ENCODE measurements at regions not wholly inside any gene's neighbourhood (a gene's known extent, or its start where the extent isn't known, plus 50 kb on each side); places are given as distances from the start of the nearest gene placed in this dataset.

- no peak overlapping the region for H3K4me3 ChIP-seq (ENCODE audit: low read depth, low read length)
- DNase-seq (ENCODE audit: low read depth), result no peak
- no peak for TF ChIP-seq CTCF (conservative IDR thresholded peaks at IDR 0.05; ENCODE audit: low read depth, low read length)
Measured at GRCh38 chr16:64702415-64702814, 419.4 kb downstream of the CDH11 start.

GRCh38 chr16:64700628-64701027 is 421.2 kb downstream of the CDH11 start:
- DNase-seq (ENCODE audit: low read depth), result no peak
- H3K4me3 ChIP-seq (ENCODE audit: low read depth, low read length), result no peak overlapping the region
- no peak for TF ChIP-seq CTCF (conservative IDR thresholded peaks at IDR 0.05; ENCODE audit: low read depth, low read length)

- H3K4me3 ChIP-seq (ENCODE audit: low read depth, low read length), result no peak overlapping the region
- no peak for TF ChIP-seq CTCF (conservative IDR thresholded peaks at IDR 0.05; ENCODE audit: low read depth, low read length)
- no peak for DNase-seq (ENCODE audit: low read depth)
Measured at GRCh38 chr16:64696866-64697265, 425.0 kb downstream of the CDH11 start.

GRCh38 chr16:64695684-64696083 is 426.2 kb downstream of the CDH11 start:
- no peak overlapping the region for H3K4me3 ChIP-seq (ENCODE audit: low read depth, low read length)
- no peak for DNase-seq (ENCODE audit: low read depth)
- no peak for TF ChIP-seq CTCF (conservative IDR thresholded peaks at IDR 0.05; ENCODE audit: low read depth, low read length)

GRCh38 chr16:64693946-64694345 is 427.9 kb downstream of the CDH11 start:
- no peak for TF ChIP-seq CTCF (conservative IDR thresholded peaks at IDR 0.05; ENCODE audit: low read depth, low read length)
- no peak overlapping the region for H3K4me3 ChIP-seq (ENCODE audit: low read depth, low read length)
- DNase-seq (ENCODE audit: low read depth), result no peak

- TF ChIP-seq CTCF (conservative IDR thresholded peaks at IDR 0.05; ENCODE audit: low read depth, low read length), result no peak
Measured at GRCh38 chr16:64687786-64688185, 434.1 kb downstream of the CDH11 start.

GRCh38 chr16:64687123-64687522 is 434.7 kb downstream of the CDH11 start:
- no peak overlapping the region for H3K4me3 ChIP-seq (ENCODE audit: low read depth, low read length)
- DNase-seq (ENCODE audit: low read depth), result no peak
- no peak for TF ChIP-seq CTCF (conservative IDR thresholded peaks at IDR 0.05; ENCODE audit: low read depth, low read length)

More at GRCh38 chr16:64687786-64688185, 434.1 kb downstream of the CDH11 start:
- DNase-seq (ENCODE audit: low read depth), result no peak
- no peak overlapping the region for H3K4me3 ChIP-seq (ENCODE audit: low read depth, low read length)
